ENCODE measurements at regions not wholly inside any gene's neighbourhood (a gene's known extent, or its start where the extent isn't known, plus 50 kb on each side); places are given as distances from the start of the nearest gene placed in this dataset.
A peak's percentile ranks its signal among the peaks of the same experiment; 100 is the strongest.
"Not testable (repeated sequence)": the region's sequence is repeated elsewhere in the genome, so short reads cannot be mapped to it uniquely, and the experiment has no call there.

- H3K36me3 ChIP-seq (ENCODE audit: control insufficient read depth, insufficient read depth, low read length); H3K27ac ChIP-seq (ENCODE audit: low read depth, low read length); H3K4me1 ChIP-seq (ENCODE audit: control insufficient read depth, insufficient read depth, low read length); H3K27me3 ChIP-seq (ENCODE audit: control insufficient read depth, insufficient read depth, low read length); H3K9me3 ChIP-seq (ENCODE audit: control insufficient read depth, insufficient read depth, low read length); H3K4me3 ChIP-seq (ENCODE audit: low read depth, low read length); DNase-seq (ENCODE audit: low read depth in 4 of 6, low spot score in 6 of 6): not testable (repeated sequence)
- 90% methylated on average over 4 of the region's 5 CpGs for WGBS (ENCODE audit: insufficient coverage)
Measured at GRCh38 chr17:12239021-12239420, 218.3 kb downstream of the MAP2K4 start.

- H3K4me3 ChIP-seq (ENCODE audit: low read depth, low read length), result no peak overlapping the region
- WGBS (ENCODE audit: insufficient coverage), result 68% methylated on average over 5 of the region's 9 CpGs
- no peaks in the 10 kb centered on the region for H3K36me3 ChIP-seq (ENCODE audit: control insufficient read depth, insufficient read depth, low read length)
- no peak overlapping the region for H3K27ac ChIP-seq (ENCODE audit: low read depth, low read length)
- no peaks in the 10 kb centered on the region for H3K9me3 ChIP-seq (ENCODE audit: control insufficient read depth, insufficient read depth, low read length)
- H3K27me3 ChIP-seq (ENCODE audit: control insufficient read depth, insufficient read depth, low read length), result no peaks in the 10 kb centered on the region
- DNase-seq (ENCODE audit: low read depth in 4 of 6, low spot score in 6 of 6), result peak in 1 of 6 donors; percentile 64
- H3K4me1 ChIP-seq (ENCODE audit: control insufficient read depth, insufficient read depth, low read length), result no peaks in the 10 kb centered on the region
Measured at GRCh38 chr17:12242345-12242954, 221.8 kb downstream of the MAP2K4 start.

GRCh38 chr17:12247761-12248160, 227.1 kb downstream of the MAP2K4 start:
- Histone ChIP-seq H3K27ac (ENCODE audit: low read depth, low read length) (no peak overlapping the region), H3K9me3 (ENCODE audit: control insufficient read depth, insufficient read depth, low read length) (no peaks in the 10 kb centered on the region), H3K4me1 (ENCODE audit: control insufficient read depth, insufficient read depth, low read length) (peaks cover 7% of the 10 kb centered on the region), H3K36me3 (ENCODE audit: control insufficient read depth, insufficient read depth, low read length) (no peaks in the 10 kb centered on the region), H3K4me3 (ENCODE audit: low read depth, low read length) (no peak overlapping the region), H3K27me3 (ENCODE audit: control insufficient read depth, insufficient read depth, low read length) (no peaks in the 10 kb centered on the region)
- DNase-seq (ENCODE audit: low read depth in 4 of 6, low spot score in 6 of 6), result no peak
- no CpG with 5 or more reads among the region's 2 CpGs for WGBS (ENCODE audit: insufficient coverage)

GRCh38 chr17:12250973-12251372, 230.3 kb downstream of the MAP2K4 start:
- H3K9me3 ChIP-seq (ENCODE audit: control insufficient read depth, insufficient read depth, low read length), result no peaks in the 10 kb centered on the region
- 97% methylated on average over 3 of the region's 4 CpGs for WGBS (ENCODE audit: insufficient coverage)
- H3K27me3 ChIP-seq (ENCODE audit: control insufficient read depth, insufficient read depth, low read length), result no peaks in the 10 kb centered on the region
- H3K27ac ChIP-seq (ENCODE audit: low read depth, low read length), result no peak overlapping the region
- H3K4me1 ChIP-seq (ENCODE audit: control insufficient read depth, insufficient read depth, low read length), result peaks cover 7% of the 10 kb centered on the region
- H3K4me3 ChIP-seq (ENCODE audit: low read depth, low read length), result no peak overlapping the region
- no peaks in the 10 kb centered on the region for H3K36me3 ChIP-seq (ENCODE audit: control insufficient read depth, insufficient read depth, low read length)
- DNase-seq (ENCODE audit: low read depth in 4 of 6, low spot score in 6 of 6), result no peak

GRCh38 chr17:12252462-12252861, 231.8 kb downstream of the MAP2K4 start:
- DNase-seq (ENCODE audit: low read depth in 4 of 6, low spot score in 6 of 6), result no peak
- Histone ChIP-seq H3K27me3 (ENCODE audit: control insufficient read depth, insufficient read depth, low read length) (no peaks in the 10 kb centered on the region), H3K36me3 (ENCODE audit: control insufficient read depth, insufficient read depth, low read length) (no peaks in the 10 kb centered on the region), H3K27ac (ENCODE audit: low read depth, low read length) (no peak overlapping the region), H3K4me3 (ENCODE audit: low read depth, low read length) (no peak overlapping the region), H3K9me3 (ENCODE audit: control insufficient read depth, insufficient read depth, low read length) (no peaks in the 10 kb centered on the region), H3K4me1 (ENCODE audit: control insufficient read depth, insufficient read depth, low read length) (peaks cover 7% of the 10 kb centered on the region)
- WGBS (ENCODE audit: insufficient coverage), result 64% methylated on average over 5 of the region's 6 CpGs

- no peak for DNase-seq (ENCODE audit: low read depth in 4 of 6, low spot score in 6 of 6)
- 95% methylated on average over 7 of the region's 9 CpGs for WGBS (ENCODE audit: insufficient coverage)
- Histone ChIP-seq H3K27ac (ENCODE audit: low read depth, low read length) (no peak overlapping the region), H3K4me3 (ENCODE audit: low read depth, low read length) (no peak overlapping the region), H3K4me1 (ENCODE audit: control insufficient read depth, insufficient read depth, low read length) (peaks cover 7% of the 10 kb centered on the region), H3K9me3 (ENCODE audit: control insufficient read depth, insufficient read depth, low read length) (no peaks in the 10 kb centered on the region), H3K36me3 (ENCODE audit: control insufficient read depth, insufficient read depth, low read length) (no peaks in the 10 kb centered on the region), H3K27me3 (ENCODE audit: control insufficient read depth, insufficient read depth, low read length) (no peaks in the 10 kb centered on the region)
Measured at GRCh38 chr17:12254460-12254859, 233.8 kb downstream of the MAP2K4 start.

- Histone ChIP-seq H3K9me3 (ENCODE audit: control insufficient read depth, insufficient read depth, low read length) (no peaks in the 10 kb centered on the region), H3K27me3 (ENCODE audit: control insufficient read depth, insufficient read depth, low read length) (no peaks in the 10 kb centered on the region), H3K4me3 (ENCODE audit: low read depth, low read length) (no peak overlapping the region), H3K4me1 (ENCODE audit: control insufficient read depth, insufficient read depth, low read length) (no peaks in the 10 kb centered on the region), H3K27ac (ENCODE audit: low read depth, low read length) (no peak overlapping the region), H3K36me3 (ENCODE audit: control insufficient read depth, insufficient read depth, low read length) (no peaks in the 10 kb centered on the region)
- peak in 4 of 6 donors; percentile 36 to 92 (median 68) for DNase-seq (ENCODE audit: low read depth in 4 of 6, low spot score in 6 of 6)
- WGBS (ENCODE audit: insufficient coverage), result 0% methylated on average over 1 of the region's 4 CpGs
Measured at GRCh38 chr17:12256380-12256995, 235.8 kb downstream of the MAP2K4 start.

GRCh38 chr17:12257176-12257575, 236.5 kb downstream of the MAP2K4 start:
- 65% methylated on average over 3 of the region's 5 CpGs for WGBS (ENCODE audit: insufficient coverage)
- no peaks in the 10 kb centered on the region for H3K36me3 ChIP-seq (ENCODE audit: control insufficient read depth, insufficient read depth, low read length)

GRCh38 chr17:12261354-12261753, 240.7 kb downstream of the MAP2K4 start:
- H3K36me3 ChIP-seq (ENCODE audit: control insufficient read depth, insufficient read depth, low read length), result no peaks in the 10 kb centered on the region
- H3K27me3 ChIP-seq (ENCODE audit: control insufficient read depth, insufficient read depth, low read length), result no peaks in the 10 kb centered on the region
- H3K27ac ChIP-seq (ENCODE audit: low read depth, low read length), result no peak overlapping the region
- DNase-seq (ENCODE audit: low read depth in 4 of 6, low spot score in 6 of 6), result no peak
- H3K4me1 ChIP-seq (ENCODE audit: control insufficient read depth, insufficient read depth, low read length), result no peaks in the 10 kb centered on the region
- WGBS (ENCODE audit: insufficient coverage), result 90% methylated on average over 10 of the region's 10 CpGs
- no peak overlapping the region for H3K4me3 ChIP-seq (ENCODE audit: low read depth, low read length)
- no peaks in the 10 kb centered on the region for H3K9me3 ChIP-seq (ENCODE audit: control insufficient read depth, insufficient read depth, low read length)

More at GRCh38 chr17:12257176-12257575, 236.5 kb downstream of the MAP2K4 start:
- H3K4me1 ChIP-seq (ENCODE audit: control insufficient read depth, insufficient read depth, low read length), result no peaks in the 10 kb centered on the region
- no peaks in the 10 kb centered on the region for H3K27me3 ChIP-seq (ENCODE audit: control insufficient read depth, insufficient read depth, low read length)
- no peak overlapping the region for H3K27ac ChIP-seq (ENCODE audit: low read depth, low read length)
- H3K4me3 ChIP-seq (ENCODE audit: low read depth, low read length), result no peak overlapping the region
- DNase-seq (ENCODE audit: low read depth in 4 of 6, low spot score in 6 of 6), result peak in 1 of 6 donors; percentile 50
- no peaks in the 10 kb centered on the region for H3K9me3 ChIP-seq (ENCODE audit: control insufficient read depth, insufficient read depth, low read length)

- no peak overlapping the region for H3K27ac ChIP-seq (ENCODE audit: low read depth, low read length)
- DNase-seq (ENCODE audit: low read depth in 4 of 6, low spot score in 6 of 6), result no peak
- WGBS (ENCODE audit: insufficient coverage), result 92% methylated on average over 2 of the region's 6 CpGs
- H3K4me1 ChIP-seq (ENCODE audit: control insufficient read depth, insufficient read depth, low read length), result no peaks in the 10 kb centered on the region
- H3K9me3 ChIP-seq (ENCODE audit: control insufficient read depth, insufficient read depth, low read length), result no peaks in the 10 kb centered on the region
- no peaks in the 10 kb centered on the region for H3K27me3 ChIP-seq (ENCODE audit: control insufficient read depth, insufficient read depth, low read length)
- no peak overlapping the region for H3K4me3 ChIP-seq (ENCODE audit: low read depth, low read length)
- H3K36me3 ChIP-seq (ENCODE audit: control insufficient read depth, insufficient read depth, low read length), result no peaks in the 10 kb centered on the region
Measured at GRCh38 chr17:12269751-12270150, 249.1 kb downstream of the MAP2K4 start.

Data from spinal cord (tissue), 9 donors.